HG03521 (cell line): ENCODE measurements at regions not wholly inside any gene's neighbourhood (a gene's known extent, or its start where the extent isn't known, plus 50 kb on each side); places are given as distances from the start of the nearest gene placed in this dataset.
"Not testable (repeated sequence)": the region's sequence is repeated elsewhere in the genome, so short reads cannot be mapped to it uniquely, and the experiment has no call there.

Source experiments
- ATAC-seq: cut with Tn5 transposase; IDR thresholded peaks from one replicate; pipeline ENCODE4 v1.9.1; 2021; ENCODE audit warnings: mild to moderate bottlenecking, moderate library complexity; ENCODE audit not compliant: unreplicated experiment

DNA sequence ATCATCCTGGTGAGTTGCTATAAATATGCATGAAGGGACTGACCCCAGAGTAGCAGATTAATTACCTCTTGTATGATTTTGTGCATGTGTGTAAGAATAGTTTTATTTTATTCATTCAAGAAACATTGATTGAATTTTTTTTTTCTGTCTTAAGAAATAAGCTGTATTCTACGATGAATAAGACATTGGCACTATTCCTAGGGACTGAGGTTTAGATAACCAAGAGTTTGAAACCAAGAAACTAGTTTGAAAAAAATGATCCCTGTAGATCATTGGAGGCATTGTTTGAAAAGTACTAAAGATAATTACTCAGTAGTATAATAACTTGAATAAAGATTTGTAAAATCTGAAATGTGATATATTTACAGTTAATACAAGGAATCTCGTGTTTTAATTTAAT lies 1086.9 kb downstream of the PCDH7 start:
- ATAC-seq, result no peak

DNA sequence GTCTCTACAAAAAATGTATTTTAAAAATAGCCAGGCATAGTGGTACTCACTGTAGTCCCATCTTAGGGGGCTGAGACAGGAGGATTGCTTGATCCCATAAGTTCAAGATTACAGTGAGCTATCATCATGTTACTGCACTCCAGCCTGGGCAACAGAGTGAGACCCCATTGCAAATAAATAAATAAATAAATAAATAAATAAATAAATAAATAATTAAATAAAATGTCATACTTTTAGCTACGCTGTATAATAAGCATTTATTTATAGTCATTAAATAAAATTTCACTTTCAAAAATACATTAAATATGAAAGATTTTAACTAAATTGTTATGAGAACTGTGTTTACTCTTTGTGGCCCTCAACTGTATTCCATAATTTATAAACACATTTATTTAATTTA lies 1124.2 kb downstream of the PCDH7 start:
- no peak for ATAC-seq

- ATAC-seq, result no peak
These were observed 1131.8 kb downstream of the PCDH7 start for GRCh38 chr4:31851946-31852345.

GRCh38 chr4:31877429-31877828 lies 1157.3 kb downstream of the PCDH7 start:
- no peak for ATAC-seq

- ATAC-seq, result not testable (repeated sequence)
These were observed 1160.7 kb downstream of the PCDH7 start for GRCh38 chr4:31880837-31881236.

DNA sequence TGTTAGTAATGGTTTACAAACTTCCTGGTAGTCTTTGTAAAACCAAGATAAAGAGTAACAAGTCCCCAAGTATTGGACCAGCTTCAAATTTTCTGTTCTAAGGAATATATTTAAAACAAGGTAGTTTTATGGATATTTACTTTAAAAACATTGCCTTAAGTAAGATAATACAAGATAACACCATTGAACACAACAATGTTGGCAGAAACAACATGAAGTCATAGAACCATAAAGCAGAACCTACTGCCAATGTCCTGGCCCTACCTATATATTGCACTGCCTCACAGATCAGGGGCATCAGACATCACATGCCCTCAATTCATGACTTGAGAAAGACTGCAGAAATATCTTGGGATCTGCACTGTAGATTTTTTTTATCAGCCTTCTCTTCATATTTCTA lies 1176.2 kb downstream of the PCDH7 start:
- no peak for ATAC-seq

DNA sequence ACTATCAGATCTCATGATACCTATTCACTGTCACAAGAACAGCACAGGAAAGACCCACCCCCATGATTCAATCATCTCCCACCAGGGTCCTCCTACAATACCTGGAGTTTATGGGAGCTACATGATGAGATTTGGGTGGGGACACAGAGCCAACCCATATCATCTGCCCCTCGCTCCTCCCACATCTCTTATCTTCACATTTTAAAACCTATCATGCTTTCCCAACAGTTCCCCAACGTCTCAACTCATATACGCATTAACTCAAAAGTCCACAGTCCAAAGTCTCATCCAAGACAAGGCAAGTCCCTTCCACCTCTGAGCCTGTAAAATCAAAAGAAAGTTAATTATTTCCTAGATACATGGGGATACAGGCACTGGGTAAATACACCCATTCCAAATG lies 1185.2 kb downstream of the PCDH7 start:
- no peak for ATAC-seq

- no peak for ATAC-seq
These were observed 1188.1 kb downstream of the PCDH7 start for GRCh38 chr4:31908261-31908660.

GRCh38 chr4:31917334-31917733 lies 1197.2 kb downstream of the PCDH7 start:
- no peak for ATAC-seq

GRCh38 chr4:31918891-31919290 lies 1198.7 kb downstream of the PCDH7 start:
- no peak for ATAC-seq

DNA sequence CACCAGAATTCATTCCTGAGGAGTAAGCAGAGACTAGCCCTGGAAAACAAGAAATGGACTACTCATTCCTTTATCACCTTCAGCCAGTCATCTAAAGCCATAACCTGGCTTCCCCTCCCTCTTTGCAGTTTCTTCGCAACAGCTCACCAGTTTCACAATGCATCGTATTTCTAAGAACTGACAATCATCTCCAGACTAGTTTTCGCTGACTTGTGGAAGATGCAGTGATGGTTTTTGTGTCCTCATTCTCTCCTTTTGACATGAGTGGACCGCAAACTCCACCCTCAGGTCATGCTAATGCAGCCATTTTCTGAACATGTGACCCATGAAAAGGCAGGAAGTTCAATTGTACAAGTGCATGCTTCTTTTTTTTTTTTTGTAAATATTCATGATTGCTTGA lies 1203.5 kb downstream of the PCDH7 start:
- no peak for ATAC-seq

- no peak for ATAC-seq
These were observed 1209.6 kb downstream of the PCDH7 start for GRCh38 chr4:31929676-31930345.

DNA sequence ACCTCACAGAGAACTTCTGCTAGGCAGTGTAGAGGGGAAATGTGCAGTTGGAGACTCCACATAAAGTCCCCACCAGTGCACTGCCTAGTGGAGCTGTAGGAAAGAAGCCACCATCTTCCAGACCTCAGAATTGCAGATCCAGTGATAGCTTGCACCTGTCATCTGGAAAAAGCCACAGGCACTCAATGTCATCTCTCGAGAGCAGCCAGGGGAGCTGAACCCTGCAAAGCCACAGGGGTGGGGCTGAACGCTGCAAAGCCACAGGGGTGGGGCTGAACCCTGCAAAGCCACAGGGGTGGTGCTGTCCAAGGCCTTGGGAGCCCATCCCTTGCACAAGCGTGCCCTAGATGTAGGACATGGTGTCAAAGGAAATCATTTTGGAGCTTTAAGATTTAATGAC lies 1226.3 kb downstream of the PCDH7 start:
- no peak for ATAC-seq

GRCh38 chr4:31947101-31947500 lies 1226.9 kb downstream of the PCDH7 start:
- ATAC-seq, result no peak

GRCh38 chr4:31949045-31949444 lies 1228.9 kb downstream of the PCDH7 start:
- ATAC-seq, result no peak

DNA sequence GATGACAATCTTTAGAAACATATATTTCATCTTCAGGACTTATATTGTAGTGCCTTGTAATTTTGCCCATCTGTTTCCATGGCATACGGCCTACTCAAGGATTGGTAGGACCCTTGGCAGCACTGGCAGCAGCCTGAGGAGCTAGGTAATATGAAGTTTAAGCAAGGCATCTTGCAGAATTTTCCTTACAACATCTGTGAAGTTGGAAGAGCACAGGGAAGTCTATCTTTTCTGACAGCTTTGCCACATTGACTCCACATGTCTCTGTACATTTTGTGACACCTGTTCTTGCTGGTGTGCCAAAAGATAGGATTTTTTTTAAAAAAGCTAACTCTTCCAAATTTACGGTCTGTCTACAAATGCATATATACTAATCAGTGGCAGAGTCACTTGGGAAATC lies 1235.2 kb downstream of the PCDH7 start:
- ATAC-seq, result no peak

- ATAC-seq, result no peak
These were observed 1239.8 kb downstream of the PCDH7 start for GRCh38 chr4:31959972-31960371.

- no peak for ATAC-seq
These were observed 1244.5 kb downstream of the PCDH7 start for GRCh38 chr4:31964685-31965084.

DNA sequence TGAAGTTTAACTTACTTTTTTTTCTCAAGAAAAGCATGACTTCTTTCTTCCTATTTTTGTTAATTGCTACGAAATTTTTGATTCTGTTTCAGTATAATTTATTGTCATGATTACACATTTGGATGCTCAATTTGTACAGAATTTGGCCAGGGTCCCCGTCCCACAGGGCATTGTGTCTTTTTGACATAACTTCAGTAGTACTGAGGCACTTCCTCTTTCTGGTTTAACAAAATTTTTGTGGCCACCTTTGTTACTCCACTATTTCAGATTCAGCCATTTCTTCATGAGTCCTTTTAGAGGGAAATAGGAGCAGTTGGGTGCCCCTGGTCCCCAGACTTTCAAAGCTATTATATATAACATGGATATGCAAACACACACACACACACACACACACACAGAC lies 1248.7 kb downstream of the PCDH7 start:
- ATAC-seq, result no peak

- ATAC-seq, result no peak
These were observed 1254.4 kb downstream of the PCDH7 start for GRCh38 chr4:31974490-31975002.

- no peak for ATAC-seq
These were observed 1259.8 kb downstream of the PCDH7 start for GRCh38 chr4:31979988-31980387.

DNA sequence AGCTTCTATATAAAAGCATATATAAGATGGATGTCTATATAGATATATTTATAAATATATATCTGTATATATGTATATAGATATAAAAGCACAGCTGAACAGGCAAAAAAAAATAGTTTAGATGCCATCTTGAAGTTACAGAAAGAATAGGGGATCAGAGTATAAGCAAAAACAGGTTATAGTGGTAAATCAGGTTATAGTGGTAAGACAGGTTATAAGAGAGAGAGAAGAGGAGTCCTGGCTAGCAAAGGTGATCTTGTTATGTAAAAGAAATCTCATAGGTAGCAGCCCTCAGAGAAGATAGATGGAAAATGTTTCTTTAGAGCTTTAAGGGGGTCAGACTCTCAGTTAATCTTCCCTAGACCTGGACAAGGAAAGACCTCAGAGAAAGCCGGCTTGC lies 1263.1 kb downstream of the PCDH7 start:
- ATAC-seq, result no peak

DNA sequence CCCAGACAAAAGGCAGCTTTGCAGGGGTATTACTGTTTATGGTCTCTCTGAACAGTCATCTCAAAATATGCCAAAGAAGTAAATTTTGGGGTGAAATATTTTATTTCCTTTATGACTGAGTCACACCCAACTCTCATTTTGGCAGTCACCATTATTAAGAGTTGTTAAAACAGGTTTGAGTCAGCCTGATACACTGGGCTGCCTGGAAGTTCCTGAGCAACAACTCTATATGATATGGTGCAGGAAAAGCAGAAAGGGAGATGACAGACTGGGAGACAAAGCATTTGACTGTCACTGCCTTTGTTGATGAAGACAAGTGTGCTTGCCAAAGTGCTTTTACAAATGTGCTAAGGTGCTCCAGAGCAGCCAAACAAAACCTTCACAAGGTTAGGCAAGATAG lies 1263.5 kb downstream of the PCDH7 start:
- ATAC-seq, result no peak
